HCT116 (cell line): ENCODE measurements at regions not wholly inside any gene's neighbourhood (a gene's known extent, or its start where the extent isn't known, plus 50 kb on each side); places are given as distances from the start of the nearest gene placed in this dataset.
"Not testable (repeated sequence)": the region's sequence is repeated elsewhere in the genome, so short reads cannot be mapped to it uniquely, and the experiment has no call there.

Experiments
- ATAC-seq: fragments of 200-7000 bp; cut with Tn5 transposase; 2 replicates; pipeline ENCODE4 v1.9.1; 2020; ENCODE audit warnings: mild to moderate bottlenecking, moderate library complexity
- BruUV-seq: library from RNA; stranded (reverse); fragments of 400-500 nt; replicated peaks from 2 replicates; lab custom pipeline; 2021; lab: Mats Ljungman, UMichigan
- CTCF ChIA-PET: fragments of 300-600 bp; sonication (Branson Sonifier 250); formaldehyde crosslinking; loops from one replicate; lab custom pipeline; 2021; ENCODE audit warnings: antibody characterized with exemption; lab: Charles Lee
- POLR2A ChIA-PET: fragments of 300-600, 350-600 bp; sonication (Branson Sonifier 250); formaldehyde crosslinking; loops from one replicate; lab custom pipeline; 2021; ENCODE audit warnings: antibody characterized with exemption; lab: Charles Lee
- RAD21 ChIA-PET, 2 experiments: fragments of 300-600 bp; sonication (Branson Sonifier 250); formaldehyde crosslinking; loops; one replicate each; lab custom pipeline; 2023; ENCODE audit warnings: low total read pairs in 2 of 2; ENCODE audit not compliant: uncharacterized antibody in 2 of 2, unreplicated experiment in 2 of 2, low non-redundant PET in 1 of 2; lab: Charles Lee
- DNase-seq: peaks from one replicate; pipeline ENCODE4 v3.0.0-alpha.2; 2010; ENCODE audit warnings: low read depth, low spot score
- H2AFZ ChIP-seq: fragments of 200-600 bp; shearing (Covaris generic), sonication (generic); 2 replicates; pipeline ENCODE4 v1.6.1; 2017; ENCODE audit warnings: low read depth, mixed run types, mixed read lengths, antibody characterized with exemption, low read length; ENCODE audit not compliant: poor library complexity, severe bottlenecking
- H3K27ac ChIP-seq: 2 replicates; pipeline ENCODE4 v1.5.1; 2012; ENCODE audit warnings: low read depth, low read length
- H3K27me3 ChIP-seq: fragments of 200-600 bp; sonication (generic); 2 replicates; pipeline ENCODE4 v1.6.1; 2016; ENCODE audit warnings: mixed run types, low read length, mixed read lengths; ENCODE audit not compliant: insufficient read depth
- H3K36me3 ChIP-seq, 2 experiments: fragments of 200-500 bp in 1 of 2; fragments of 200-600 bp in 1 of 2; sonication (Bioruptor generic) in 1 of 2; sonication (generic) in 1 of 2; 2 replicates each; pipeline versions ENCODE4 v1.5.1 to v1.6.1; 2014 to 2016; ENCODE audit warnings: low read length in 2 of 2, inconsistent platforms in 1 of 2, mixed read lengths in 1 of 2, mixed run types in 1 of 2; ENCODE audit not compliant: insufficient read depth in 2 of 2, control insufficient read depth in 1 of 2
- H3K4me1 ChIP-seq, 2 experiments: fragments of 200-600 bp in 1 of 2; sonication (generic) in 1 of 2; 2 replicates each; pipeline versions ENCODE4 v1.5.1 to v1.6.1; 2012 to 2017; ENCODE audit warnings: low read length in 2 of 2, inconsistent platforms in 1 of 2, mild to moderate bottlenecking in 1 of 2, mixed read lengths in 1 of 2, mixed run types in 1 of 2, moderate library complexity in 1 of 2; ENCODE audit not compliant: insufficient read depth in 2 of 2, control insufficient read depth in 1 of 2
- H3K4me2 ChIP-seq: fragments of 200-600 bp; sonication (generic); 2 replicates; pipeline ENCODE4 v1.6.1; 2017; ENCODE audit warnings: mixed run types, low read length, mixed read lengths
- H3K4me3 ChIP-seq, 2 experiments: fragments of 200-600 bp in 1 of 2; sonication (generic) in 1 of 2; replicated peaks in 1 of 2; 2 replicates each; pipeline ENCODE4 v1.5.1; 2011 to 2016; ENCODE audit warnings: low read length in 2 of 2, control low read depth in 1 of 2, low read depth in 1 of 2, mild to moderate bottlenecking in 1 of 2, mixed read lengths in 1 of 2, mixed run types in 1 of 2
- H3K79me2 ChIP-seq: fragments of 200-600 bp; sonication (generic); 2 replicates; pipeline ENCODE4 v1.6.1; 2017; ENCODE audit warnings: mild to moderate bottlenecking, mixed run types, low read length, moderate library complexity, mixed read lengths; ENCODE audit not compliant: insufficient read depth
- H3K9ac ChIP-seq: fragments of 200-600 bp; sonication (generic); 2 replicates; pipeline ENCODE4 v1.6.1; 2016; ENCODE audit warnings: low read length, mixed read lengths
- H3K9me2 ChIP-seq: fragments of 200-600 bp; sonication (generic), shearing (Covaris generic); 2 replicates; pipeline ENCODE4 v1.6.1; 2017; ENCODE audit warnings: mixed run types, mild to moderate bottlenecking, moderate library complexity; ENCODE audit not compliant: insufficient read depth
- H3K9me3 ChIP-seq, 2 experiments: fragments of 200-500 bp in 1 of 2; fragments of 200-600 bp in 1 of 2; sonication (Bioruptor generic) in 1 of 2; sonication (generic) in 1 of 2; 2 replicates each; pipeline ENCODE4 v1.6.1; 2014 to 2017; ENCODE audit warnings: low read length in 2 of 2, mixed read lengths in 2 of 2, inconsistent platforms in 1 of 2, low read depth in 1 of 2, mild to moderate bottlenecking in 1 of 2, mixed run types in 1 of 2, moderate library complexity in 1 of 2; ENCODE audit not compliant: control insufficient read depth in 1 of 2, insufficient read depth in 1 of 2
- H4K20me1 ChIP-seq: fragments of 200-600 bp; sonication (generic), shearing (Covaris generic); 2 replicates; pipeline ENCODE4 v1.6.1; 2017; ENCODE audit warnings: mixed run types, mild to moderate bottlenecking, moderate library complexity; ENCODE audit not compliant: insufficient read depth
- CEBPB ChIP-seq: IDR thresholded peaks from 2 replicates; pipeline ENCODE4 v1.6.1; 2012; ENCODE audit warnings: low read depth
- EGR1 ChIP-seq: IDR thresholded peaks from 2 replicates; pipeline ENCODE4 v1.6.1; 2012; ENCODE audit warnings: low read depth
- EZH2 ChIP-seq: fragments of 200-600 bp; sonication (generic); IDR thresholded peaks from 2 replicates; pipeline ENCODE4 v1.6.1; 2017; ENCODE audit warnings: antibody characterized with exemption, mixed run types
- EZH2phosphoT487 ChIP-seq: fragments of 200-600 bp; IDR thresholded peaks from 2 replicates; pipeline ENCODE4 v1.6.1; 2018; ENCODE audit warnings: antibody characterized with exemption, borderline replicate concordance
- JUND ChIP-seq: IDR thresholded peaks from 2 replicates; pipeline ENCODE4 v1.6.1; 2012
- POLR2A ChIP-seq: IDR thresholded peaks from 2 replicates; pipeline ENCODE4 v1.7.0; 2011; ENCODE audit warnings: borderline replicate concordance; ENCODE audit not compliant: insufficient read depth, insufficient read length; ENCODE audit errors: extremely low read depth
- POLR2AphosphoS5 ChIP-seq: IDR thresholded peaks from 2 replicates; pipeline ENCODE4 v1.6.1; 2011; ENCODE audit warnings: mild to moderate bottlenecking, low read depth, low read length, moderate library complexity
- SIN3A ChIP-seq: IDR thresholded peaks from 2 replicates; pipeline ENCODE4 v1.6.1; 2012; ENCODE audit warnings: low read depth
- SRF ChIP-seq: IDR thresholded peaks from 2 replicates; pipeline ENCODE4 v1.6.1; 2012; ENCODE audit warnings: low read depth
- YY1 ChIP-seq: IDR thresholded peaks from 2 replicates; pipeline ENCODE4 v1.6.1; 2011; ENCODE audit warnings: low read length, low read depth, moderate library complexity, mild to moderate bottlenecking; ENCODE audit not compliant: insufficient replicate concordance; ENCODE audit errors: extremely low read depth
- ZNF274 ChIP-seq: fragments of 200-500 bp; sonication (Bioruptor generic); IDR thresholded peaks from 2 replicates; pipeline ENCODE4 v1.6.1; 2014; ENCODE audit warnings: mild to moderate bottlenecking, low read depth, low read length, inconsistent platforms
- intact Hi-C: fragments of 100-400 bp; cut with micrococcal nuclease; formaldehyde crosslinking; loops from 2 replicates; pipeline ENCODE4 v1.10.0; 2022
- TF ChIP-seq, protein P1 (sequence below): IDR thresholded peaks from 2 replicates; pipeline ENCODE4 v1.6.1; 2011; ENCODE audit warnings: mild to moderate bottlenecking, low read length, moderate library complexity; ENCODE audit not compliant: insufficient replicate concordance; ENCODE audit errors: extremely low read depth
- TF ChIP-seq, protein P2 (sequence below): IDR thresholded peaks from 2 replicates; pipeline ENCODE4 v1.6.1; 2012

- POLR2A ChIA-PET, RAD21 ChIA-PET, H3K27ac ChIP-seq: not testable (repeated sequence)
Observed at GRCh38 chr11:128140293-128140692, 447.1 kb downstream of the ETS1 start.

GRCh38 chr11:128135451-128135850 lies 451.9 kb downstream of the ETS1 start:
- Histone ChIP-seq H3K27ac (no peak overlapping the region), H3K9me3 (no peaks in the 10 kb centered on the region), H3K79me2 (no peaks in the 10 kb centered on the region), H3K4me3 (no peak overlapping the region), H3K4me2 (no peak overlapping the region), H2AFZ (no peak overlapping the region), H3K9me2 (no peaks in the 10 kb centered on the region), H3K27me3 (peaks cover 7% of the 10 kb centered on the region; the same call in 1 of the 2 replicates), H3K9ac (no peak overlapping the region), H3K4me1 (no peaks in the 10 kb centered on the region), H3K36me3 (no peaks in the 10 kb centered on the region), H4K20me1 (no peaks in the 10 kb centered on the region)
- CTCF ChIA-PET: no interaction called here
- TF ChIP-seq ZNF274 (no peak), EZH2phosphoT487 (no peak), JUND (no peak)
- RAD21 ChIA-PET: no interaction called here
- BruUV-seq: no TSS peak
- DNase-seq (no peak), ATAC-seq (no peak)
- POLR2A ChIA-PET: no interaction called here
- intact Hi-C loops: no loop called here

More at GRCh38 chr11:128140293-128140692, 447.1 kb downstream of the ETS1 start:
- H2AFZ ChIP-seq, H3K4me1 ChIP-seq, H3K4me2 ChIP-seq, H3K9me3 ChIP-seq, intact Hi-C loops, H3K79me2 ChIP-seq, H3K9ac ChIP-seq, H3K9me2 ChIP-seq, H3K36me3 ChIP-seq, H3K4me3 ChIP-seq, H4K20me1 ChIP-seq, BruUV-seq, DNase-seq, H3K27me3 ChIP-seq, ATAC-seq: not testable (repeated sequence)
- CTCF ChIA-PET: interaction anchor here (0.6 kb wide), 1 partner anchor 17 kb away, joined by 3 read pairs; no protein-coding TSS in a partner anchor

DNA sequence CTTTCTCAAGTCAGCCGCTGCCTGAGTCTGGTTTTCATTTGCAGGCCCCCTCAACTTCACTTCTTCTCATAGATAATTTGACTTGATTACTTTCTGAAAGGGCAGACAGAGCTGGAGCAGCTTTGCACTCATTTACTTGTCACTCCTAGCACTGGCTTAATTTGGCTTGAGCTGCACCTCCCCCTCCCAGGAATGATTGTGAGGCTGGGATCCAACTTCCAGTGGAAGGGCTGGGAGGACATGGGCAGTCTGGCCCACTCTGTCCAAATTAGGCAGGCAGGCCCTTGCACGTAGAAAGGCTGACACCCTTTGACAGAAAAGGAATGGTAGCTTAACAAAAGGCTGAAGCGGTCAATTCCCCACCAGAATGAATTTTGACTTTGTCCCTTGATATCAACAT lies 453.9 kb downstream of the ETS1 start:
- Histone ChIP-seq H3K36me3 (no peaks in the 10 kb centered on the region), H3K4me2 (no peak overlapping the region), H3K79me2 (no peaks in the 10 kb centered on the region), H3K27ac (no peak overlapping the region), H3K9me2 (no peaks in the 10 kb centered on the region), H3K27me3 (peaks cover 20% of the 10 kb centered on the region), H3K4me1 (no peaks in the 10 kb centered on the region), H3K4me3 (no peak overlapping the region), H3K9ac (no peak overlapping the region), H4K20me1 (no peaks in the 10 kb centered on the region), H3K9me3 (no peaks in the 10 kb centered on the region), H2AFZ (no peak overlapping the region)
- DNase-seq (no peak), ATAC-seq (no peak)
- POLR2A ChIA-PET: no interaction called here
- no TSS peak for BruUV-seq
- intact Hi-C loops: no loop called here
- RAD21 ChIA-PET: no interaction called here
- CTCF ChIA-PET: no interaction called here
- TF ChIP-seq, protein P1, sequence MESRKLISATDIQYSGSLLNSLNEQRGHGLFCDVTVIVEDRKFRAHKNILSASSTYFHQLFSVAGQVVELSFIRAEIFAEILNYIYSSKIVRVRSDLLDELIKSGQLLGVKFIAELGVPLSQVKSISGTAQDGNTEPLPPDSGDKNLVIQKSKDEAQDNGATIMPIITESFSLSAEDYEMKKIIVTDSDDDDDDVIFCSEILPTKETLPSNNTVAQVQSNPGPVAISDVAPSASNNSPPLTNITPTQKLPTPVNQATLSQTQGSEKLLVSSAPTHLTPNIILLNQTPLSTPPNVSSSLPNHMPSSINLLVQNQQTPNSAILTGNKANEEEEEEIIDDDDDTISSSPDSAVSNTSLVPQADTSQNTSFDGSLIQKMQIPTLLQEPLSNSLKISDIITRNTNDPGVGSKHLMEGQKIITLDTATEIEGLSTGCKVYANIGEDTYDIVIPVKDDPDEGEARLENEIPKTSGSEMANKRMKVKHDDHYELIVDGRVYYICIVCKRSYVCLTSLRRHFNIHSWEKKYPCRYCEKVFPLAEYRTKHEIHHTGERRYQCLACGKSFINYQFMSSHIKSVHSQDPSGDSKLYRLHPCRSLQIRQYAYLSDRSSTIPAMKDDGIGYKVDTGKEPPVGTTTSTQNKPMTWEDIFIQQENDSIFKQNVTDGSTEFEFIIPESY: no peak
- TF ChIP-seq ZNF274: no peak
- no peak for TF ChIP-seq SIN3A
- TF ChIP-seq EGR1: no peak
- no peak for TF ChIP-seq POLR2AphosphoS5
- TF ChIP-seq CEBPB: no peak
- no peak for TF ChIP-seq EZH2
- no peak for TF ChIP-seq EZH2phosphoT487
- no peak for TF ChIP-seq SRF
- no peak for TF ChIP-seq POLR2A
- no peak for TF ChIP-seq YY1
- TF ChIP-seq, protein P2, sequence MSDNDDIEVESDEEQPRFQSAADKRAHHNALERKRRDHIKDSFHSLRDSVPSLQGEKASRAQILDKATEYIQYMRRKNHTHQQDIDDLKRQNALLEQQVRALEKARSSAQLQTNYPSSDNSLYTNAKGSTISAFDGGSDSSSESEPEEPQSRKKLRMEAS: no peak
